ENCODE measurements at regions not wholly inside any gene's neighbourhood (a gene's known extent, or its start where the extent isn't known, plus 50 kb on each side); places are given as distances from the start of the nearest gene placed in this dataset.
"Not testable (repeated sequence)": the region's sequence is repeated elsewhere in the genome, so short reads cannot be mapped to it uniquely, and the experiment has no call there.

DNA sequence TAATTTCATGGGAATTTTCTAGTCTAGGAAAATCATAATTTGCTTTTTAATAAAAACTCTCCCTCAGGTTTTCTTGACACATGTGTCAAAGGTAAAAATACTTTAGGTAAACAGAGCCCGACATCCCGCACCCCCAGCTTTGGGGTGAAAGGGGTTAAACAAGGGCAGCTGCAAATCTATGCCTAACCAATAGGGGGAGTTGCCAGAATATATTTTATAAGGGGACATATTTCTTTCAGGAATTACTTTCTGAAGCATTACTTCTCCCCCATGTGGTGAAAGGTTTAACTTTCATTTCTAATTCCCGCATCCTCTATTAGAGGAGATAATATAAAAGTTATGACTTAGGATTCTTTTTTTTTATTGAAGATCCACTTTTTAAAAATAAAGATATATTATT lies 53.9 kb upstream of the HEPH start:
- intact Hi-C loops (cut with micrococcal nuclease), result no loop called here
- Histone ChIP-seq H3K4me2 (ENCODE audit: low read length) (no peak overlapping the region), H2AFZ (ENCODE audit: low read length) (no peak overlapping the region), H3K36me3 (ENCODE audit: low read depth, low read length) (no peaks in the 10 kb centered on the region), H3K27me3 (ENCODE audit: low read length) (no peaks in the 10 kb centered on the region), H3K9me2 (replicated peaks; ENCODE audit: low read length) (no peaks in the 10 kb centered on the region), H3K4me3 (ENCODE audit: low read length) (no peak overlapping the region), H3K79me2 (ENCODE audit: low read length) (no peaks in the 10 kb centered on the region), H3K4me1 (ENCODE audit: insufficient read depth, low read length) (no peaks in the 10 kb centered on the region), H3F3A (ENCODE audit: low read length, unreplicated experiment) (no peaks in the 10 kb centered on the region), H3K9me3 (ENCODE audit: low read length) (no peaks in the 10 kb centered on the region), H3K9ac (ENCODE audit: low read length) (no peak overlapping the region), H4K20me1 (ENCODE audit: low read length) (no peaks in the 10 kb centered on the region), H3K27ac (ENCODE audit: low read length) (no peak overlapping the region)
- ATAC-seq (no peak), DNase-seq (peak; percentile 51)
- CTCF ChIA-PET, result interaction anchor here (0.5 kb wide), 1 partner anchor 62 kb away, joined by 3 read pairs; no protein-coding TSS in a partner anchor
- BruUV-seq (replicated peaks), result no TSS peak
- POLR2A ChIA-PET (ENCODE audit: unreplicated experiment), result no interaction called here
- TF ChIP-seq EZH2phosphoT487 (IDR thresholded peaks at IDR 0.05; ENCODE audit: borderline replicate concordance, low read length) (no peak), EZH2 (IDR thresholded peaks at IDR 0.05; ENCODE audit: low read length, unreplicated experiment) (no peak)
- TF ChIP-seq, protein P1, sequence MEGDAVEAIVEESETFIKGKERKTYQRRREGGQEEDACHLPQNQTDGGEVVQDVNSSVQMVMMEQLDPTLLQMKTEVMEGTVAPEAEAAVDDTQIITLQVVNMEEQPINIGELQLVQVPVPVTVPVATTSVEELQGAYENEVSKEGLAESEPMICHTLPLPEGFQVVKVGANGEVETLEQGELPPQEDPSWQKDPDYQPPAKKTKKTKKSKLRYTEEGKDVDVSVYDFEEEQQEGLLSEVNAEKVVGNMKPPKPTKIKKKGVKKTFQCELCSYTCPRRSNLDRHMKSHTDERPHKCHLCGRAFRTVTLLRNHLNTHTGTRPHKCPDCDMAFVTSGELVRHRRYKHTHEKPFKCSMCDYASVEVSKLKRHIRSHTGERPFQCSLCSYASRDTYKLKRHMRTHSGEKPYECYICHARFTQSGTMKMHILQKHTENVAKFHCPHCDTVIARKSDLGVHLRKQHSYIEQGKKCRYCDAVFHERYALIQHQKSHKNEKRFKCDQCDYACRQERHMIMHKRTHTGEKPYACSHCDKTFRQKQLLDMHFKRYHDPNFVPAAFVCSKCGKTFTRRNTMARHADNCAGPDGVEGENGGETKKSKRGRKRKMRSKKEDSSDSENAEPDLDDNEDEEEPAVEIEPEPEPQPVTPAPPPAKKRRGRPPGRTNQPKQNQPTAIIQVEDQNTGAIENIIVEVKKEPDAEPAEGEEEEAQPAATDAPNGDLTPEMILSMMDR (conservative IDR thresholded peaks at IDR 0.05; ENCODE audit: low read depth, low read length), result peak; percentile 69

GRCh38 chrX:66107860-66108259 lies 56.2 kb upstream of the HEPH start:
- H3K9me3 ChIP-seq (ENCODE audit: low read length); H3K4me1 ChIP-seq (ENCODE audit: insufficient read depth, low read length); ATAC-seq; H2AFZ ChIP-seq (ENCODE audit: low read length); CTCF ChIA-PET; H3K79me2 ChIP-seq (ENCODE audit: low read length); H3K9ac ChIP-seq (ENCODE audit: low read length); intact Hi-C loops (cut with micrococcal nuclease); H3K27ac ChIP-seq (ENCODE audit: low read length); H3K27me3 ChIP-seq (ENCODE audit: low read length); H3K36me3 ChIP-seq (ENCODE audit: low read depth, low read length); H3K9me2 ChIP-seq (replicated peaks; ENCODE audit: low read length); H3K4me2 ChIP-seq (ENCODE audit: low read length); H3F3A ChIP-seq (ENCODE audit: low read length, unreplicated experiment); H3K4me3 ChIP-seq (ENCODE audit: low read length); POLR2A ChIA-PET (ENCODE audit: unreplicated experiment); DNase-seq; BruUV-seq (replicated peaks); H4K20me1 ChIP-seq (ENCODE audit: low read length): not testable (repeated sequence)

DNA sequence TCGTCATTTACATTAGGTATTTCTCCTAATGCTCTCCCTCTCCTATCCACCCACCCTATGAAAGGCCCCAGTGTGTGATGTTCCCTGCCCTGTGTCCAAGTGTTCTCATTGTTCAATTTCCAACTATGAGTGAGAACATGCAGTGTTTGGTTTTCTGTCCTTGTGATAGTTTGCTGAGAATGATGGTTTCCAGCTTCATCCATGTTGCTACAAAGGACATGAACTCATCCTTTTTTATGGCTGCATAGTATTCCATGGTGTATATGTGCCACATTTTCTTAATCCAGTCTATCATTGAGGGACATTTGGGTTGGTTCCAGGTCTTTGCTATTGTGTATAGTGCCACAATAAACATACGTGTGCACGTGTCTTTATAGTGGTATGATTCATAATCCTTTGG lies 61.6 kb upstream of the HEPH start:
- DNase-seq; H3K9me3 ChIP-seq (ENCODE audit: low read length); H2AFZ ChIP-seq (ENCODE audit: low read length); H3K4me3 ChIP-seq (ENCODE audit: low read length); H3K4me1 ChIP-seq (ENCODE audit: insufficient read depth, low read length); H3K9me2 ChIP-seq (replicated peaks; ENCODE audit: low read length); H4K20me1 ChIP-seq (ENCODE audit: low read length); BruUV-seq (replicated peaks); H3K9ac ChIP-seq (ENCODE audit: low read length); POLR2A ChIA-PET (ENCODE audit: unreplicated experiment); H3K27ac ChIP-seq (ENCODE audit: low read length); H3K27me3 ChIP-seq (ENCODE audit: low read length); intact Hi-C loops (cut with micrococcal nuclease); H3F3A ChIP-seq (ENCODE audit: low read length, unreplicated experiment); H3K4me2 ChIP-seq (ENCODE audit: low read length); H3K79me2 ChIP-seq (ENCODE audit: low read length); ATAC-seq; H3K36me3 ChIP-seq (ENCODE audit: low read depth, low read length); CTCF ChIA-PET: not testable (repeated sequence)

- Histone ChIP-seq H3K4me1 (ENCODE audit: insufficient read depth, low read length) (no peaks in the 10 kb centered on the region), H4K20me1 (ENCODE audit: low read length) (no peaks in the 10 kb centered on the region), H3K9ac (ENCODE audit: low read length) (no peak overlapping the region), H3K27me3 (ENCODE audit: low read length) (no peaks in the 10 kb centered on the region), H3F3A (ENCODE audit: low read length, unreplicated experiment) (no peaks in the 10 kb centered on the region), H3K27ac (ENCODE audit: low read length) (no peak overlapping the region), H3K9me3 (ENCODE audit: low read length) (no peaks in the 10 kb centered on the region), H3K79me2 (ENCODE audit: low read length) (no peaks in the 10 kb centered on the region), H3K4me3 (ENCODE audit: low read length) (no peak overlapping the region), H3K4me2 (ENCODE audit: low read length) (no peak overlapping the region), H2AFZ (ENCODE audit: low read length) (no peak overlapping the region), H3K9me2 (replicated peaks; ENCODE audit: low read length) (no peaks in the 10 kb centered on the region), H3K36me3 (ENCODE audit: low read depth, low read length) (no peaks in the 10 kb centered on the region)
- POLR2A ChIA-PET (ENCODE audit: unreplicated experiment), result no interaction called here
- TF ChIP-seq, protein P1 (conservative IDR thresholded peaks at IDR 0.05; ENCODE audit: low read depth, low read length), result no peak
- TF ChIP-seq EZH2 (IDR thresholded peaks at IDR 0.05; ENCODE audit: low read length, unreplicated experiment), result no peak
- TF ChIP-seq EZH2phosphoT487 (IDR thresholded peaks at IDR 0.05; ENCODE audit: borderline replicate concordance, low read length), result no peak
- CTCF ChIA-PET, result no interaction called here
- intact Hi-C loops (cut with micrococcal nuclease), result no loop called here
- no TSS peak for BruUV-seq (replicated peaks)
- ATAC-seq, result no peak
- DNase-seq, result no peak
These were observed 58.3 kb upstream of the VSIG4 start for GRCh38 chrX:66098162-66098561.

DNA sequence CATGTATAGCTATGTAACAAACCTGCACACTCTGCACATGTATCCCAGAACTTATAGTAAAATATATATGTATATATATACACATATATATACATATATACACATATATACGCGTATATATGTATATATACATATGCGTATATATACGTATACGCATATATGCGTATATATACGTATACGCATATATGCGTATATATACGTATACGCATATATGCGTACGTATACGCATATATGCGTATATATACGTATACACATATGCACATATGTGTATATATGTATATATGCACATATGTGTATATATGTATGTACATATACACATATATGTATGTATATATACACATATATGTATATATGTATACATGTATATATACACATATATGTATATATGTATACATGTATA lies 57.1 kb upstream of the VSIG4 start:
- CTCF ChIA-PET; H3K9me2 ChIP-seq (replicated peaks; ENCODE audit: low read length); H4K20me1 ChIP-seq (ENCODE audit: low read length); H3F3A ChIP-seq (ENCODE audit: low read length, unreplicated experiment); H2AFZ ChIP-seq (ENCODE audit: low read length); H3K36me3 ChIP-seq (ENCODE audit: low read depth, low read length); POLR2A ChIA-PET (ENCODE audit: unreplicated experiment); BruUV-seq (replicated peaks); intact Hi-C loops (cut with micrococcal nuclease); DNase-seq; ATAC-seq; H3K79me2 ChIP-seq (ENCODE audit: low read length); H3K9ac ChIP-seq (ENCODE audit: low read length); H3K4me2 ChIP-seq (ENCODE audit: low read length); H3K4me1 ChIP-seq (ENCODE audit: insufficient read depth, low read length); H3K27me3 ChIP-seq (ENCODE audit: low read length); H3K4me3 ChIP-seq (ENCODE audit: low read length); H3K27ac ChIP-seq (ENCODE audit: low read length); H3K9me3 ChIP-seq (ENCODE audit: low read length): not testable (repeated sequence)

Data from PC-3 (cell line).